Trophoblast cell (in vitro differentiated cells and primary cell): ENCODE measurements at regions not wholly inside any gene's neighbourhood (a gene's known extent, or its start where the extent isn't known, plus 50 kb on each side); places are given as distances from the start of the nearest gene placed in this dataset.
"Not testable (repeated sequence)": the region's sequence is repeated elsewhere in the genome, so short reads cannot be mapped to it uniquely, and the experiment has no call there.

Experiments
- DNase-seq, 2 donors: peaks; one replicate each; pipeline ENCODE4 v3.0.0-alpha.2; 2016
- H2AFZ ChIP-seq: 2 replicates; pipeline ENCODE4 v1.6.1; 2013; ENCODE audit warnings: low read length, moderate library complexity, mild to moderate bottlenecking; ENCODE audit not compliant: insufficient read depth, poor library complexity
- H2AK5ac ChIP-seq: 2 replicates; pipeline ENCODE4 v1.6.1; 2013; ENCODE audit warnings: mild to moderate bottlenecking, low read length
- H2BK120ac ChIP-seq: 2 replicates; pipeline ENCODE4 v1.6.1; 2013; ENCODE audit warnings: low read length, mild to moderate bottlenecking, moderate library complexity; ENCODE audit not compliant: insufficient read depth, poor library complexity
- H2BK12ac ChIP-seq: 2 replicates; pipeline ENCODE4 v1.6.1; 2013; ENCODE audit warnings: mild to moderate bottlenecking, low read length, moderate library complexity
- H2BK5ac ChIP-seq: 2 replicates; pipeline ENCODE4 v1.6.1; 2013; ENCODE audit warnings: low read length, low read depth, moderate library complexity, mild to moderate bottlenecking; ENCODE audit not compliant: poor library complexity
- H3K14ac ChIP-seq: 2 replicates; pipeline ENCODE4 v1.6.1; 2013; ENCODE audit warnings: mild to moderate bottlenecking, low read length
- H3K18ac ChIP-seq: 2 replicates; pipeline ENCODE4 v1.6.1; 2013; ENCODE audit warnings: mild to moderate bottlenecking, low read length
- H3K23ac ChIP-seq: 2 replicates; pipeline ENCODE4 v1.6.1; 2013; ENCODE audit warnings: low read length
- H3K27ac ChIP-seq: 2 replicates; pipeline ENCODE4 v1.5.1; 2013; ENCODE audit warnings: low read depth, mild to moderate bottlenecking, inconsistent platforms, low read length, moderate library complexity
- H3K27me3 ChIP-seq: 2 replicates; pipeline ENCODE4 v1.6.1; 2013; ENCODE audit warnings: inconsistent platforms, mild to moderate bottlenecking, low read length, moderate library complexity; ENCODE audit not compliant: insufficient read depth
- H3K36me3 ChIP-seq, 2 experiments: 1 replicate in 1 of 2; 2 replicates in 1 of 2; pipeline ENCODE4 v1.6.1; 2013; ENCODE audit warnings: low read length in 2 of 2, mild to moderate bottlenecking in 2 of 2, moderate library complexity in 1 of 2; ENCODE audit not compliant: insufficient read depth in 2 of 2, control insufficient read depth in 1 of 2
- H3K4ac ChIP-seq: 2 replicates; pipeline ENCODE4 v1.6.1; 2013; ENCODE audit warnings: low read depth, mild to moderate bottlenecking, low read length, moderate library complexity
- H3K4me1 ChIP-seq, 2 experiments: 1 replicate in 1 of 2; 2 replicates in 1 of 2; pipeline ENCODE4 v1.6.1; 2013; ENCODE audit warnings: low read length in 2 of 2, mild to moderate bottlenecking in 2 of 2, moderate library complexity in 1 of 2; ENCODE audit not compliant: insufficient read depth in 2 of 2, control insufficient read depth in 1 of 2
- H3K4me2 ChIP-seq: 2 replicates; pipeline ENCODE4 v1.6.1; 2013; ENCODE audit warnings: inconsistent platforms, mild to moderate bottlenecking, low read length, moderate library complexity
- H3K4me3 ChIP-seq: 2 replicates; pipeline ENCODE4 v1.5.1; 2013; ENCODE audit warnings: mild to moderate bottlenecking, low read depth, low read length, inconsistent platforms
- H3K79me1 ChIP-seq: one replicate; pipeline ENCODE4 v1.6.1; 2013; ENCODE audit warnings: low read length
- H3K79me2 ChIP-seq: 2 replicates; pipeline ENCODE4 v1.6.1; 2013; ENCODE audit warnings: low read length, mild to moderate bottlenecking; ENCODE audit not compliant: control insufficient read depth, insufficient read depth, poor library complexity
- H3K9ac ChIP-seq: 2 replicates; pipeline ENCODE4 v1.6.1; 2013; ENCODE audit warnings: mild to moderate bottlenecking, low read length
- H3K9me3 ChIP-seq: 2 replicates; pipeline ENCODE4 v1.6.1; 2013; ENCODE audit warnings: low read depth, mild to moderate bottlenecking, control low read depth, inconsistent platforms, low read length; ENCODE audit not compliant: insufficient read depth
- H4K12ac ChIP-seq: 2 replicates; pipeline ENCODE4 v1.6.1; 2013; ENCODE audit warnings: low read depth, mild to moderate bottlenecking, low read length, moderate library complexity
- H4K8ac ChIP-seq: 2 replicates; pipeline ENCODE4 v1.6.1; 2013; ENCODE audit warnings: low read depth, mild to moderate bottlenecking, low read length, moderate library complexity
- H4K91ac ChIP-seq: one replicate; pipeline ENCODE4 v1.6.1; 2013; ENCODE audit warnings: low read depth, mild to moderate bottlenecking, low read length, moderate library complexity
- WGBS: extraction: QIAGEN DNeasy Blood & Tissue Kit; methylation state at CpG from one replicate; pipeline ENCODE4 v1.1.7; 2013; ENCODE audit warnings: missing lambda C conversion rate; ENCODE audit not compliant: insufficient read length, insufficient coverage; ENCODE audit errors: extremely low coverage; 5-methylcytosine and 5-hydroxymethylcytosine counted together

DNA sequence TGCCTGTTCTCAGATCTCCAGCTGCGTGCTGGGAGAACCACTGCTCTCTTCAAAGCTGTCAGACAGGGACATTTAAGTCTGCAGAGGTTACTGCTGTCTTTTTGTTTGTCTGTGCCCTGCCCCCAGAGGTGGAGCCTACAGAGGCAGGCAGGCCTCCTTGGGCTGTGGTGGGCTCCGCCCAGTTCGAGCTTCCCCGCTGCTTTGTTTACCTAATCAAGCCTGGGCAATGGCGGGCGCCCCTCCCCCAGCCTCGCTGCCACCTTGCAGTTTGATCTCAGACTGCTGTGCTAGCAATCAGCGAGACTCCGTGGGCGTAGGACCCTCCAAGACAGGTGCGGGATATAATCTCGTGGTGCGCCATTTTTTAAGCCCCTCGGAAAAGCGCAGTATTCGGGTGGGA, 125.8 kb downstream of the ACTBL2 start:
- H3K14ac ChIP-seq, H3K79me2 ChIP-seq, DNase-seq, H3K79me1 ChIP-seq, H3K9me3 ChIP-seq, H2AFZ ChIP-seq, H3K4me3 ChIP-seq, H3K27me3 ChIP-seq, H3K23ac ChIP-seq, H2BK5ac ChIP-seq, H2AK5ac ChIP-seq, H2BK120ac ChIP-seq, H3K36me3 ChIP-seq, H3K4me1 ChIP-seq, H4K8ac ChIP-seq, H4K12ac ChIP-seq, H3K4me2 ChIP-seq, H2BK12ac ChIP-seq, H3K18ac ChIP-seq, H3K4ac ChIP-seq, H4K91ac ChIP-seq, H3K9ac ChIP-seq, H3K27ac ChIP-seq: not testable (repeated sequence)
- WGBS: no CpG with 5 or more reads among the region's 16 CpGs

DNA sequence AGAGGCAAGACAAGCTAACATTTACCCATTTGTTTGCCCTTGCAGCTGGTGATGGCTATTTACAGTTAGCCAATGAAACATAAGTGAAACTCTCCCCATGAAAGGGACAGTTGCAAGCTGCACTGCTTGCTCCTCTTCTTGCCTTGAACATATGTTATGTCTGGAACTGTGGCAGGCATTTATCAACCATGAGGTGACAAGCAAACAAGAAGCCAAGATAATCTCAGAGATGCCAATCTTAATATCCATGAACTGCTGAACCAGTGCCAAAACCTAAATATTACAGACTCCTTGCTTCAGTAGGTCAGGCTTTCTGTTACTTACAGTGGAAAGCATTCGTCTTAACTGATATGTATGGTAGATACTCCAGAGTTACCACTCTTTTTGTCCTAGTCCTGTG, 133.4 kb downstream of the ACTBL2 start:
- Histone ChIP-seq H3K18ac (no peak overlapping the region), H3K4me2 (no peak overlapping the region), H3K27ac (no peak overlapping the region), H4K8ac (no peak overlapping the region), H3K9me3 (no peaks in the 10 kb centered on the region), H3K36me3 (no peaks in the 10 kb centered on the region), H2BK12ac (no peak overlapping the region), H4K91ac (no peak overlapping the region), H3K79me2 (no peaks in the 10 kb centered on the region), H2BK120ac (no peak overlapping the region), H3K4me1 (no peaks in the 10 kb centered on the region), H3K4me3 (no peak overlapping the region), H2BK5ac (no peak overlapping the region), H3K14ac (no peak overlapping the region), H3K23ac (no peak overlapping the region), H4K12ac (no peak overlapping the region), H3K4ac (no peak overlapping the region), H3K79me1 (no peaks in the 10 kb centered on the region), H3K27me3 (no peaks in the 10 kb centered on the region), H3K9ac (no peak overlapping the region), H2AFZ (no peak overlapping the region), H2AK5ac (no peak overlapping the region)
- WGBS: no CpG with 5 or more reads among the region's 1 CpG
- DNase-seq: no peak

DNA sequence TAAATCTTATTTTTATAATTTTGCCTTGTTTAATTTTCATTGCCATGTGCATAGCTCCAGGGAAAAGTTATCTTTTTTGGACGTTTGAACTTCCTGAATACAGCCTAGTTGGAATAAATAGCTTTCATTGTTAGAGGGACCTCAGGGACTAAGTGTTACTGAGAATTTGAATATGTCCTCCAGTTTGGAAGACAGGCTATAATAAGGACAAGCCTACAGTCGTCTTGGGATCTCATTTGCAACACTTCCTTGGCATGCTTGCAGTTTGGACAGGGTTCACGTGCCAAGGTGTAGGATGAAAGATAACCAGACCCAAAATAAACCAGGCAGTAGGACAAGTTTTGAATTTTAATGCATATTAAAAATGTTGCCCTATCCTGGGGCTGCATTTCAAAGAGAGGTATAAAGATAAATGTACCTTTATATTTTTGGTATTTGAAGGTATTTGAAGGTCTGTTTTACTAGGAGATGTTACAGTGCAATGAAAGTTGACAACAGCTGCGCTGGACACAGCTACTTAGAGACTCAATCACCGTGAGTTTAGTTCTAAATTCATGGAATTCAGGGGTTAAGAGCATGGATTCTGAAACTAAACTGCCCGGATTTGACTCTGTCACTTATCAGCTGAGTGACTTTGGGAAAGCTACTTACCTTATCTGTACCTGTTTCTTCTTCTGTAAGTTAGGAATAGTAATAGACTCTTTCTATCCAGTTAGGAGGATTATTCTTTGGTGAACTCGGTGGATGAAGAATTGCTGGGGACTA, 134.1 kb downstream of the ACTBL2 start:
- Histone ChIP-seq H3K18ac (no peak overlapping the region), H3K36me3 (no peaks in the 10 kb centered on the region), H4K8ac (no peak overlapping the region), H4K12ac (no peak overlapping the region), H3K9ac (no peak overlapping the region), H3K27ac (no peak overlapping the region), H3K4me2 (no peak overlapping the region), H3K27me3 (no peaks in the 10 kb centered on the region), H3K79me2 (no peaks in the 10 kb centered on the region), H3K4me3 (no peak overlapping the region), H3K4me1 (no peaks in the 10 kb centered on the region), H2BK12ac (no peak overlapping the region), H2BK120ac (no peak overlapping the region), H2AK5ac (no peak overlapping the region), H2BK5ac (no peak overlapping the region), H3K79me1 (no peaks in the 10 kb centered on the region), H3K9me3 (no peaks in the 10 kb centered on the region), H3K23ac (no peak overlapping the region), H3K14ac (no peak overlapping the region), H4K91ac (no peak overlapping the region), H2AFZ (no peak overlapping the region), H3K4ac (no peak overlapping the region)
- WGBS: no CpG with 5 or more reads among the region's 7 CpGs
- peak in 1 of 2 donors; percentile 12 for DNase-seq

DNA sequence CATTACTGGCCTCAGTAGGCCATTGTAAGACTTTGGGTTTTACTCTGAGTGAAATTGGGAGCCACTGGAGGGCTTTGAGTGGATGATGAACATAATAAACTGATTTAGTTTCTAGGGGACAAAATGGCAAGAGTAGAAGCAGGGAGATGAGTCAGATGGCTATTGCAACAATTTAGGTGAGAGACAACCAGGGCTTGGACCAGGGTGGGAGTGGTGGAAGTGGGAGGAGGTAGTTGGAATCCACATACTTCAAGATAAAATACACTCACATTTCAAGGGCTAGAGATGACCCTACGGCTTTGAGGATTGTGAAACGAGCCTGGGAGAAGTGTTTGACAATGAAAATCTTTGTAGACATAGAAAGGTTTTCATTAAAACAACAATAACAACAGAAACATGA, 136.3 kb downstream of the ACTBL2 start:
- no peak overlapping the region for H2AFZ ChIP-seq
- H3K4me3 ChIP-seq: no peak overlapping the region
- H3K9ac ChIP-seq: no peak overlapping the region
- no peak overlapping the region for H3K4me2 ChIP-seq
- no peaks in the 10 kb centered on the region for H3K36me3 ChIP-seq
- DNase-seq: peak; percentile 54 to 69
- no peaks in the 10 kb centered on the region for H3K4me1 ChIP-seq
- no peak overlapping the region for H3K18ac ChIP-seq
- no peaks in the 10 kb centered on the region for H3K9me3 ChIP-seq
- H3K27me3 ChIP-seq: no peaks in the 10 kb centered on the region
- no peak overlapping the region for H4K91ac ChIP-seq
- H2BK120ac ChIP-seq: no peak overlapping the region
- no peak overlapping the region for H2BK5ac ChIP-seq
- no peak overlapping the region for H2AK5ac ChIP-seq
- no peak overlapping the region for H3K4ac ChIP-seq
- no peak overlapping the region for H3K14ac ChIP-seq
- no peaks in the 10 kb centered on the region for H3K79me1 ChIP-seq
- H3K27ac ChIP-seq: no peak overlapping the region
- no CpG with 5 or more reads among the region's 2 CpGs for WGBS
- H3K79me2 ChIP-seq: no peaks in the 10 kb centered on the region
- H3K23ac ChIP-seq: no peak overlapping the region
- no peak overlapping the region for H4K8ac ChIP-seq
- H2BK12ac ChIP-seq: no peak overlapping the region
- no peak overlapping the region for H4K12ac ChIP-seq
